Vagina (tissue), 2 donors: ENCODE measurements at regions not wholly inside any gene's neighbourhood (a gene's known extent, or its start where the extent isn't known, plus 50 kb on each side); places are given as distances from the start of the nearest gene placed in this dataset.

ENCODE experiments used
- DNase-seq, 2 donors: peaks; one replicate each; pipeline ENCODE4 v3.0.0-alpha.2; 2017; ENCODE audit errors: extremely low spot score in 2 of 2
- H3K27ac ChIP-seq: fragments of 200-600 bp; sonication (generic); one replicate; pipeline ENCODE4 v1.5.1; 2019
- H3K27me3 ChIP-seq: fragments of 200-600 bp; sonication (generic); one replicate; pipeline ENCODE4 v1.5.1; 2019
- H3K36me3 ChIP-seq, 2 donors: fragments of 200-600 bp; sonication (generic); one replicate each; pipeline ENCODE4 v1.5.1; 2017 to 2019
- H3K4me1 ChIP-seq: fragments of 200-600 bp; sonication (generic); one replicate; pipeline ENCODE4 v1.5.1; 2019
- H3K4me3 ChIP-seq, 2 donors: fragments of 200-600 bp; sonication (generic); 1 replicate in 1 of 2; 2 replicates in 1 of 2; pipeline ENCODE4 v1.5.1; 2016 to 2019
- H3K9me3 ChIP-seq: fragments of 200-600 bp; sonication (generic); one replicate; pipeline ENCODE4 v1.5.1; 2019
- CTCF ChIP-seq, 3 experiments: fragments of 450-650 bp in 2 of 3; fragments of 200-600 bp in 1 of 3; sonication (generic) in 1 of 3; IDR thresholded peaks; one replicate each; pipeline ENCODE4 v1.5.1; 2017 to 2019; ENCODE audit warnings: antibody characterized with exemption in 3 of 3, mild to moderate bottlenecking in 2 of 3, moderate library complexity in 2 of 3
- POLR2A ChIP-seq, 2 donors: fragments of 450-650 bp; IDR thresholded peaks; one replicate each; pipeline ENCODE4 v1.6.1; 2017; ENCODE audit warnings: antibody characterized with exemption in 2 of 2, mild to moderate bottlenecking in 2 of 2, moderate library complexity in 2 of 2
- POLR2AphosphoS5 ChIP-seq, 2 donors: sonication (generic); formaldehyde crosslinking; IDR thresholded peaks; one replicate each; pipeline ENCODE4 v1.9.0; 2017; ENCODE audit warnings: antibody characterized with exemption in 2 of 2, mild to moderate bottlenecking in 2 of 2, low read depth in 1 of 2; ENCODE audit not compliant: insufficient read depth in 1 of 2
- intact Hi-C: fragments of 100-400 bp; cut with DNase I; formaldehyde crosslinking; loops from one replicate; pipeline ENCODE4 v1.15.1; 2023

GRCh38 chr1:216825557-216825956 is 102.3 kb upstream of the ESRRG start:
- intact Hi-C loops: no loop called here
- no peaks in the 10 kb centered on the region for H3K27me3 ChIP-seq
- H3K27ac ChIP-seq: no peak overlapping the region
- no peaks in the 10 kb centered on the region for H3K9me3 ChIP-seq
- no peaks in the 10 kb centered on the region for H3K36me3 ChIP-seq
- H3K4me1 ChIP-seq: no peaks in the 10 kb centered on the region
- DNase-seq: no peak
- no peak overlapping the region for H3K4me3 ChIP-seq
- TF ChIP-seq CTCF (IDR thresholded peaks at IDR 0.05) (no peak), POLR2AphosphoS5 (IDR thresholded peaks at IDR 0.05; ENCODE audit: insufficient read depth in 1 of 2, low read depth in 1 of 2) (no peak), POLR2A (IDR thresholded peaks at IDR 0.05) (no peak)

- no peaks in the 10 kb centered on the region for H3K36me3 ChIP-seq
- no peak overlapping the region for H3K4me3 ChIP-seq
- intact Hi-C loops: no loop called here
- H3K27ac ChIP-seq: no peak overlapping the region
- no peaks in the 10 kb centered on the region for H3K9me3 ChIP-seq
- TF ChIP-seq CTCF (IDR thresholded peaks at IDR 0.05) (no peak), POLR2A (IDR thresholded peaks at IDR 0.05) (no peak), POLR2AphosphoS5 (IDR thresholded peaks at IDR 0.05; ENCODE audit: insufficient read depth in 1 of 2, low read depth in 1 of 2) (no peak)
- H3K4me1 ChIP-seq: no peaks in the 10 kb centered on the region
- no peaks in the 10 kb centered on the region for H3K27me3 ChIP-seq
- DNase-seq: no peak
These were observed 101.3 kb upstream of the ESRRG start for GRCh38 chr1:216824511-216824910.

- no peak for DNase-seq
- no peaks in the 10 kb centered on the region for H3K9me3 ChIP-seq
- intact Hi-C loops: no loop called here
- no peaks in the 10 kb centered on the region for H3K4me1 ChIP-seq
- TF ChIP-seq POLR2A (IDR thresholded peaks at IDR 0.05) (no peak), POLR2AphosphoS5 (IDR thresholded peaks at IDR 0.05; ENCODE audit: insufficient read depth in 1 of 2, low read depth in 1 of 2) (no peak), CTCF (IDR thresholded peaks at IDR 0.05) (no peak)
- H3K27me3 ChIP-seq: no peaks in the 10 kb centered on the region
- no peak overlapping the region for H3K4me3 ChIP-seq
- H3K27ac ChIP-seq: no peak overlapping the region
- no peaks in the 10 kb centered on the region for H3K36me3 ChIP-seq
These were observed 100.5 kb upstream of the ESRRG start for GRCh38 chr1:216823731-216824130.

- intact Hi-C loops: no loop called here
- no peak overlapping the region for H3K27ac ChIP-seq
- no peaks in the 10 kb centered on the region for H3K4me1 ChIP-seq
- no peak for DNase-seq
- no peaks in the 10 kb centered on the region for H3K27me3 ChIP-seq
- no peak overlapping the region for H3K4me3 ChIP-seq
- H3K9me3 ChIP-seq: no peaks in the 10 kb centered on the region
- TF ChIP-seq POLR2A (IDR thresholded peaks at IDR 0.05) (no peak), POLR2AphosphoS5 (IDR thresholded peaks at IDR 0.05; ENCODE audit: insufficient read depth in 1 of 2, low read depth in 1 of 2) (no peak), CTCF (IDR thresholded peaks at IDR 0.05) (no peak)
- no peaks in the 10 kb centered on the region for H3K36me3 ChIP-seq
These were observed 99.3 kb upstream of the ESRRG start for GRCh38 chr1:216822480-216822879.

- intact Hi-C loops: no loop called here
These were observed 97.1 kb upstream of the ESRRG start for GRCh38 chr1:216820345-216820744.

More at GRCh38 chr1:216820345-216820744, 97.1 kb upstream of the ESRRG start:
- no peaks in the 10 kb centered on the region for H3K4me1 ChIP-seq
- TF ChIP-seq CTCF (IDR thresholded peaks at IDR 0.05) (no peak), POLR2A (IDR thresholded peaks at IDR 0.05) (no peak), POLR2AphosphoS5 (IDR thresholded peaks at IDR 0.05; ENCODE audit: insufficient read depth in 1 of 2, low read depth in 1 of 2) (no peak)
- no peaks in the 10 kb centered on the region for H3K27me3 ChIP-seq
- H3K27ac ChIP-seq: no peak overlapping the region
- no peaks in the 10 kb centered on the region for H3K9me3 ChIP-seq
- H3K4me3 ChIP-seq: no peak overlapping the region
- no peaks in the 10 kb centered on the region for H3K36me3 ChIP-seq
- DNase-seq: no peak
